Sigmoid colon (tissue), 6 donors: ENCODE measurements at regions not wholly inside any gene's neighbourhood (a gene's known extent, or its start where the extent isn't known, plus 50 kb on each side); places are given as distances from the start of the nearest gene placed in this dataset.

ENCODE experiments used
- DNase-seq: peaks from one replicate; pipeline ENCODE4 v3.0.0-alpha.2; 2019
- H3K27ac ChIP-seq, 4 donors: fragments of 200-600 bp; sonication (generic); one replicate each; pipeline ENCODE4 v1.5.1; 2016 to 2019; ENCODE audit warnings: mild to moderate bottlenecking in 1 of 4
- H3K27me3 ChIP-seq, 3 donors: fragments of 200-600 bp; sonication (generic); one replicate each; pipeline ENCODE4 v1.5.1; 2019; ENCODE audit warnings: mild to moderate bottlenecking in 1 of 3
- H3K36me3 ChIP-seq, 4 donors: fragments of 200-600 bp; sonication (generic); one replicate each; pipeline ENCODE4 v1.5.1; 2016 to 2019
- H3K4me1 ChIP-seq, 4 donors: fragments of 200-600 bp; sonication (generic); one replicate each; pipeline ENCODE4 v1.5.1; 2017 to 2019
- H3K4me3 ChIP-seq, 4 donors: fragments of 200-600 bp; sonication (generic); one replicate each; pipeline ENCODE4 v1.5.1; 2017 to 2019; ENCODE audit warnings: mild to moderate bottlenecking in 2 of 4, moderate library complexity in 1 of 4
- H3K9me3 ChIP-seq, 4 donors: fragments of 200-600 bp in 3 of 4; sonication (generic) in 3 of 4; one replicate each; pipeline versions ENCODE4 v1.5.1 to v1.6.1; 2013 to 2019
- CTCF ChIP-seq, 4 experiments: fragments of 450-650 bp in 3 of 4; fragments of 200-600 bp in 1 of 4; IDR thresholded peaks; one replicate each; pipeline ENCODE4 v1.5.1; 2016 to 2019; ENCODE audit warnings: antibody characterized with exemption in 4 of 4, mild to moderate bottlenecking in 3 of 4, moderate library complexity in 2 of 4
- EP300 ChIP-seq, 4 donors: sonication (generic); formaldehyde crosslinking; IDR thresholded peaks; one replicate each; pipeline ENCODE4 v1.6.1; 2017; ENCODE audit warnings: antibody characterized with exemption in 4 of 4
- POLR2A ChIP-seq, 2 donors: fragments of 450-650 bp; IDR thresholded peaks; one replicate each; pipeline ENCODE4 v1.6.1; 2016; ENCODE audit warnings: antibody characterized with exemption in 2 of 2, mild to moderate bottlenecking in 2 of 2, moderate library complexity in 2 of 2
- POLR2AphosphoS5 ChIP-seq, 4 donors: sonication (generic); formaldehyde crosslinking; IDR thresholded peaks; one replicate each; pipeline ENCODE4 v1.6.1; 2017; ENCODE audit warnings: antibody characterized with exemption in 4 of 4
- WGBS, 2 donors: extraction: QIAGEN DNeasy Blood & Tissue Kit; methylation state at CpG; one replicate each; pipeline ENCODE4 v1.1.7; 2013; 5-methylcytosine and 5-hydroxymethylcytosine counted together
- intact Hi-C: fragments of 100-400 bp; cut with DNase I; formaldehyde crosslinking; loops from one replicate; pipeline ENCODE4 v1.15.1; 2023
- donor health status: healthy with polysubstance abuse.
- donor health status: healthy.

GRCh38 chr1:220431554-220432239 lies 96.2 kb upstream of the MARK1 start:
- no peaks in the 10 kb centered on the region for H3K4me1 ChIP-seq
- no peaks in the 10 kb centered on the region for H3K27me3 ChIP-seq
- WGBS, 2 donors = 74 to 84% methylated on average over 7 of the region's 7 CpGs
- intact Hi-C loops = no loop called here
- DNase-seq = no peak
- H3K27ac ChIP-seq = no peak overlapping the region
- no peaks in the 10 kb centered on the region for H3K36me3 ChIP-seq
- H3K9me3 ChIP-seq = no peaks in the 10 kb centered on the region
- TF ChIP-seq CTCF (IDR thresholded peaks at IDR 0.05) (no peak), EP300 (IDR thresholded peaks at IDR 0.05) (no peak), POLR2AphosphoS5 (IDR thresholded peaks at IDR 0.05) (no peak), POLR2A (IDR thresholded peaks at IDR 0.05) (no peak)
- H3K4me3 ChIP-seq = no peak overlapping the region

GRCh38 chr1:220430586-220430985 lies 97.3 kb upstream of the MARK1 start:
- H3K27ac ChIP-seq = no peak overlapping the region
- WGBS, 2 donors = 24 to 40% methylated on average over 2 of the region's 2 CpGs
- DNase-seq = no peak
- H3K36me3 ChIP-seq = no peaks in the 10 kb centered on the region
- intact Hi-C loops = no loop called here
- TF ChIP-seq POLR2AphosphoS5 (IDR thresholded peaks at IDR 0.05) (no peak), POLR2A (IDR thresholded peaks at IDR 0.05) (no peak), EP300 (IDR thresholded peaks at IDR 0.05) (no peak), CTCF (IDR thresholded peaks at IDR 0.05) (no peak)
- no peaks in the 10 kb centered on the region for H3K4me1 ChIP-seq
- no peaks in the 10 kb centered on the region for H3K9me3 ChIP-seq
- no peak overlapping the region for H3K4me3 ChIP-seq
- H3K27me3 ChIP-seq = no peaks in the 10 kb centered on the region

- no peak overlapping the region for H3K27ac ChIP-seq
- H3K4me1 ChIP-seq = no peaks in the 10 kb centered on the region
- TF ChIP-seq POLR2A (IDR thresholded peaks at IDR 0.05) (no peak), POLR2AphosphoS5 (IDR thresholded peaks at IDR 0.05) (no peak), EP300 (IDR thresholded peaks at IDR 0.05) (no peak), CTCF (IDR thresholded peaks at IDR 0.05) (no peak)
- DNase-seq = no peak
- intact Hi-C loops = no loop called here
- no peaks in the 10 kb centered on the region for H3K9me3 ChIP-seq
- no peak overlapping the region for H3K4me3 ChIP-seq
- H3K27me3 ChIP-seq = no peaks in the 10 kb centered on the region
- H3K36me3 ChIP-seq = no peaks in the 10 kb centered on the region
These were observed 97.9 kb upstream of the MARK1 start for GRCh38 chr1:220430059-220430458.

GRCh38 chr1:220426989-220427388 lies 100.9 kb upstream of the MARK1 start:
- intact Hi-C loops = no loop called here
- 92 to 93% methylated on average over 2 of the region's 2 CpGs for WGBS, 2 donors
- no peaks in the 10 kb centered on the region for H3K27me3 ChIP-seq
- no peak for DNase-seq
- H3K4me3 ChIP-seq = no peak overlapping the region
- H3K36me3 ChIP-seq = no peaks in the 10 kb centered on the region
- TF ChIP-seq EP300 (IDR thresholded peaks at IDR 0.05) = no peak
- no peak for TF ChIP-seq POLR2AphosphoS5 (IDR thresholded peaks at IDR 0.05)
- TF ChIP-seq POLR2A (IDR thresholded peaks at IDR 0.05) = no peak
- TF ChIP-seq CTCF (IDR thresholded peaks at IDR 0.05) = no peak
- no peak overlapping the region for H3K27ac ChIP-seq
- H3K4me1 ChIP-seq = no peaks in the 10 kb centered on the region
- H3K9me3 ChIP-seq = no peaks in the 10 kb centered on the region

GRCh38 chr1:220425852-220426251 lies 102.1 kb upstream of the MARK1 start:
- H3K27ac ChIP-seq = no peak overlapping the region
- no peaks in the 10 kb centered on the region for H3K4me1 ChIP-seq
- H3K27me3 ChIP-seq = no peaks in the 10 kb centered on the region
- no peaks in the 10 kb centered on the region for H3K9me3 ChIP-seq
- H3K4me3 ChIP-seq = no peak overlapping the region
- no peaks in the 10 kb centered on the region for H3K36me3 ChIP-seq
- 89 to 95% methylated on average over 1 of the region's 1 CpG for WGBS, 2 donors
- TF ChIP-seq CTCF (IDR thresholded peaks at IDR 0.05) = no peak
- no peak for TF ChIP-seq POLR2AphosphoS5 (IDR thresholded peaks at IDR 0.05)
- no peak for TF ChIP-seq POLR2A (IDR thresholded peaks at IDR 0.05)
- TF ChIP-seq EP300 (IDR thresholded peaks at IDR 0.05) = no peak
- DNase-seq = no peak
- intact Hi-C loops = no loop called here
